ENCODE measurements at regions not wholly inside any gene's neighbourhood (a gene's known extent, or its start where the extent isn't known, plus 50 kb on each side); places are given as distances from the start of the nearest gene placed in this dataset.

DNA sequence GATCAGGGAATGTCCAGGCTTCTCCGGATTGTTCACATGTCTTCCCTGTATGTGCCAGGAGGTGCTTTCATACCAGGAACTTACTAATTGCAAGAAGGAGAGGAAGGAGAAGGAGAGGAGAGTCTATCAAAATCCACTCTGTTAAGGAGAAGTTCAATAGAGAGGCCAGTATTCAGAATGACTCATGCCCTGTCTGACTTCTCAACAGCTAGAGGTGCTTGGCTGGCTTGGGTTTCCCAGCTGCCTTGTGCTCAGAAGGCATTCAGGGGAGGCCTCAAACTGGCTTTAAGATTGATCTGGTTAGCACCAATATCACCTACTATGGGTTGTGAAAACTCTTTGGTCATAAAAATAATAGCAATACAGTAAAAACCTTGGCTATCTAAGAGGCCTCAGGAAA is 167.9 kb upstream of the GLRA1 start:
- TF ChIP-seq, protein P1, sequence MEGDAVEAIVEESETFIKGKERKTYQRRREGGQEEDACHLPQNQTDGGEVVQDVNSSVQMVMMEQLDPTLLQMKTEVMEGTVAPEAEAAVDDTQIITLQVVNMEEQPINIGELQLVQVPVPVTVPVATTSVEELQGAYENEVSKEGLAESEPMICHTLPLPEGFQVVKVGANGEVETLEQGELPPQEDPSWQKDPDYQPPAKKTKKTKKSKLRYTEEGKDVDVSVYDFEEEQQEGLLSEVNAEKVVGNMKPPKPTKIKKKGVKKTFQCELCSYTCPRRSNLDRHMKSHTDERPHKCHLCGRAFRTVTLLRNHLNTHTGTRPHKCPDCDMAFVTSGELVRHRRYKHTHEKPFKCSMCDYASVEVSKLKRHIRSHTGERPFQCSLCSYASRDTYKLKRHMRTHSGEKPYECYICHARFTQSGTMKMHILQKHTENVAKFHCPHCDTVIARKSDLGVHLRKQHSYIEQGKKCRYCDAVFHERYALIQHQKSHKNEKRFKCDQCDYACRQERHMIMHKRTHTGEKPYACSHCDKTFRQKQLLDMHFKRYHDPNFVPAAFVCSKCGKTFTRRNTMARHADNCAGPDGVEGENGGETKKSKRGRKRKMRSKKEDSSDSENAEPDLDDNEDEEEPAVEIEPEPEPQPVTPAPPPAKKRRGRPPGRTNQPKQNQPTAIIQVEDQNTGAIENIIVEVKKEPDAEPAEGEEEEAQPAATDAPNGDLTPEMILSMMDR (IDR thresholded peaks at IDR 0.05): no peak
- TF ChIP-seq SIN3A (IDR thresholded peaks at IDR 0.05; ENCODE audit: borderline replicate concordance, insufficient read depth, low read depth, low read length): no peak
